HG02840 (cell line): ENCODE measurements at regions not wholly inside any gene's neighbourhood (a gene's known extent, or its start where the extent isn't known, plus 50 kb on each side); places are given as distances from the start of the nearest gene placed in this dataset.
"Not testable (repeated sequence)": the region's sequence is repeated elsewhere in the genome, so short reads cannot be mapped to it uniquely, and the experiment has no call there.

Experiments
- ATAC-seq: cut with Tn5 transposase; IDR thresholded peaks from one replicate; pipeline ENCODE4 v1.9.1; 2021; ENCODE audit warnings: mild to moderate bottlenecking, moderate library complexity, moderate number of reproducible peaks; ENCODE audit not compliant: unreplicated experiment, low FRiP score

- ATAC-seq, result no peak
These were observed 336.7 kb upstream of the IGF1R start for GRCh38 chr15:98311566-98312188.

DNA sequence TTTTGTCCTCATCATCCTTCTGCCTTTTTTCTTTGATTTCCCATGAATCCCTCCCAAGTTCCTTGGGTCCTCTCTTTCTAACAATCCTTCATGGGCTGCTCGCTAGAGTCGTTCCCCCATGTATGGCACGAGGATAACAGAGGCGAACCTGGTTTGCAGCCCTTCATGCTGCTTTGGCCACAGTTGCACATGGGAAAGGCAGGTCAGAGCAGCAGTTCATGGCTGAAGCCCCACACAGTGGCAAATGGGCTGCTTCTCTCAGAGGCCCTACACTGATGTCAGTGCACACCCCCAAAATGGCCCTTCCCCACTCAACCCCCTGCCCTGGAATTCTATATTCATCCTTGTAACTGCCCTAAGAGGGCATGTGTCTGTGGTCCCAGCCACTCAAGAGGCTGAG, 335.4 kb upstream of the IGF1R start:
- ATAC-seq, result no peak

DNA sequence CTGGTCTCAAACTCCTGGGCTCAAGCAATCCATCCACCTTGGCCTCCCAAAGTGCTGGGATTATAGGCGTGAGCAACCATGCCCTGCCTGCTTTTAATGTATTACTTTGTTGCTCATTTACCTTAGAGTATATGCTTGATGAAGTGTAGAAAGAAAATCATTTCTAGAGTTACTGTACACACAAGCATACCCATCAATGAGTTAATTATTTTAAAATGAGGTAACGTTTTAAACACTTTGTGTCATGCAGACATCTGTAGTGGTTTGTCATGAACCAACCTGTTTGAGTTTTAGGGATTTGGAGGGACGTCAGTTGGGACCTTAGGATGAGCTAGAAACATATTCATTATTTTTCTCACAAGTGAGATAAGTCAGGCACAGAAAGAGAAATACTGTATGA, 332.4 kb upstream of the IGF1R start:
- ATAC-seq, result no peak

- no peak for ATAC-seq
These were observed 326.4 kb upstream of the IGF1R start for GRCh38 chr15:98321896-98322295.

- no peak for ATAC-seq
These were observed 325.8 kb upstream of the IGF1R start for GRCh38 chr15:98322581-98322980.

DNA sequence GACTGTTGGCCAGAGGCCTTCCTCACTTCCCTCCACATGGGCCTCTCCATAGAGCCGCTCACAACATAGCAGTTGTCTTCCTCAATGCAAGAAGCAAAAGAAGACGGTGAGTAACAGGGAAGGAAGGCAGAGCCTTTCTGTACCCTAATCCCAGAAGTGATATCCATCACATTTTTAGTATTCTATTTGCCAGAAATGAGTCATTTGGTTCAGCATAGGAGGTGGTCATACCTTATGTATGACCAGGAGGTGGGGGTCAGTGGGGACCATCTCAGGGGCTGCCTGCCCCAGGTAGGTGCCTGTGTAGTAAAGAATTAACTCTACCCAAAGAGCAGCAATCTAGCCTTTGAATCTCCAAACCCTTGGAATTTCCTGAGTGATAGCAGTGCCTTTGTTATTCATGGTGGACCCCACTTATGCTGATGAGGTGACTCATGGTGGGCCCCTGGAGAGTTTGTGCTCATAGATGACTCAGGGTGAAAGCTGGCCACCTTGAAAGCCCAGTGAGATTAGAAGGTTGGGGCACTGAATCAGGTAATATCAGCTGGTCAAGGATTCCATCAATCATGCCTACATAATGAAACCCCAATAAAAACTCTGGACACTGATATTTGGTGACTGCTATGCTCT, 323.9 kb upstream of the IGF1R start:
- no peak for ATAC-seq

- ATAC-seq, result no peak
These were observed 321.5 kb upstream of the IGF1R start for GRCh38 chr15:98326804-98327203.

DNA sequence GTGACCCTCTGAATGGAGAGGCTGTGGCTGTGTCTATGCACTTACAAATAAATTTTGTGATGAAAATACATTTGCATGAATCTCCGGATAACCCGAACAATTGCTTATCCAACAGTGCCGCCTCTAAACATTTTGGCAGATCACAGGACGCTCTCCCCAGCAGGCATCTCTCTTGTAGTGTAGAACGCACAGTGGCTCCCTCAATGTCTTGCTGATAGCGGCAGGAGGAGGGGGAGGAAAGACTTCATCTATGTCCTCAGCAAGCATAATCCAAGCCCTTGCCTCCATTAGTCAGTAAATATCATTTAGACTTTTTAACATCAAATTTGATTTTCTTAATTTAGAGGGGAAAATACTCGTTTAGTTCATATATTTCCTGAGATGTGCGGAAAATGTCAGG, 318.1 kb upstream of the IGF1R start:
- no peak for ATAC-seq

- ATAC-seq, result no peak
These were observed 317.5 kb upstream of the IGF1R start for GRCh38 chr15:98330692-98331435.

GRCh38 chr15:98331676-98332075, 316.7 kb upstream of the IGF1R start:
- ATAC-seq, result no peak

DNA sequence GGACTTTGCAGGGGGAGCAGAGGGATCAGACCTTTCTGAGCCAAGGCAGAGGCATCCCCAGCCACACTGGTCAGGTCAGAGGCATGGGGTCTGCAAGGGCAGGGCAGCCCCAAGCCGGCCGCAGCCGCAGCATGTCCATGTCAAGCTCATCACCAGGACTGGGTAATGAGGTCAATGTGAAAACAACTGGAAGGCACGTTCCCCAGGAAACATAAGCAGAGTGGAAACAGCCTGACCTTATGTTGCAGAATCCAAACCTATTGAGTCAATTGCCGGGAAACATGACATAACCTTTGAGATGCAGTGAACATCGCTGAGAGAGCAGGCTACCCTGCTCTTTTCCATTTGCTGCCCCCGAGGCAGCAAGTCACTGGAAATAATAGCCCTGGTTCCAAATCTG, 315.1 kb upstream of the IGF1R start:
- ATAC-seq, result no peak

DNA sequence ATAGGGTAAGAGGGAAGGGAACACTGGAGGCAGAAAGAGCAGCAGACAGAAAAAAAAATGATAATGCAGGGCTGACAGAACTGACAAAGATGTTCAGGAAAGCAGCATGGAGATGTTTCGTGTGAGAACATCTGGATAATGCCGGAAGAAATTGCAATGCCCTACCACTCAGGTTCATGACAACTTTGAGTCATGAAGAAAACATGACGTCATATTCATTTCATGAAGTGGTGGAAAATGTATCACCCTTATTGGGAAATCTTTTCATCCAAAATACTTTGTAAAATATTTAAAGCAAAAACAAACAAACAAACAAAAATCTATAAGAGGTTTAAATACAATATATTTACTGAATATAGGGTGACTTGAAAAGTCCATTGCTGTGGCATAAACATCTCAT, 305.4 kb upstream of the IGF1R start:
- ATAC-seq, result no peak

DNA sequence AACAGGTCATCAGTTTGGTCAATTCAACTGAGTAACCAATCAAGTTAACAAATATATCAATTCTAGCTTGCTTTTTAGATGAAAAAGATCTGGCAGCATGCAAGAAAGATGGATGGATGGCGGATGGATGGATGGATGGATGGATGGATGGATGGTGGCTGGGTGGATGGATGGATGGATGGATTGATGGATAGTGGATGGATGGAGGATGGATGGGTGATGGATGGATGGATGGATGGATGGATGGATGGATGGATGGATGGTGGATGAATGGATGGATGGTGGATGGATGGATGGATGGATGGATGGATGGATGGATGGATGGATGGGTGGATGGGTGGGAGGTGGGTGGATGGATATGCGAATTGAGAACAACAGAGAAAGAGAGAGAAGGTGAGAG, 303.7 kb upstream of the IGF1R start:
- ATAC-seq, result no peak

GRCh38 chr15:98347001-98347400, 301.3 kb upstream of the IGF1R start:
- no peak for ATAC-seq

DNA sequence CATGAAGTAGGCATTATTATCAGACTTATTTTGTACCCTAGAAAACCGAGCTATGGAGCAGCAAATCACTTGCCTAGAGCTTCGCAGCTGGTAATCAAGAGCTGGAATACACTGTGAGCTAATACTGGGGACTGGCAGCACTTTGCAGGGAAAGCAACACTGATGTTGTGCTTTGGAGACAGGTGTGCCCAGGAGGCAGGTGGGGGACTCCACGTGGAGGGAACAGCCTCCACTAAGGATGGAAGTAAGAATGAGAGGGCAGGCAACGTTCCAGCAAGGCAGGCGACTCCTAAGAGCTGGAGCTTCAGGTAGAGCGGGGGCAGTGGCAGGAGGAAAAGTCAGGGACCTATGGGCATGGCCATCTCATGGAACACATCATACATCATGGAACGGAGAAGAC, 300.5 kb upstream of the IGF1R start:
- ATAC-seq, result no peak

GRCh38 chr15:98350276-98350675, 298.1 kb upstream of the IGF1R start:
- no peak for ATAC-seq

- not testable (repeated sequence) for ATAC-seq
These were observed 290.1 kb upstream of the IGF1R start for GRCh38 chr15:98358274-98358673.

- no peak for ATAC-seq
These were observed 289.4 kb upstream of the IGF1R start for GRCh38 chr15:98358971-98359370.

- no peak for ATAC-seq
These were observed 284.9 kb upstream of the IGF1R start for GRCh38 chr15:98363416-98363815.

DNA sequence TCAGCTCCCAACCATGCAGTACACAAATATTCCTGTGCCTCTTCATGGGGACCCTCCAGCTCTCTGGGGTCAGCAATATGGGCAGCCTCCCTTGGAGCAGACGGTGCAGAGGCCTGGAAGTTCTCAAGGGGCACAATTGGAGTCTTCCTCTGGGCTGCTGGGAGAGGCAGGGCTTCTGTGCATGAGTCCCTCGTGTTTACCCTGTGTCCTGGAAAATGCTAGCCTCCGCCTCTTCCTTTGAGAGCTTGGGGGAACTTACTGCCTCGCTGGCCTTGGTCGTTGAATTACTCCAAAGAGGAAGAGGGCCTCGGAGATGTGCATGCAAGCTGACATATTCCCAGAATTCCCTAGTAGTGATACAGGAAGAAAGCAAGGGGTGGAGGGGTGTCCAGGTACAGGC, 284.4 kb upstream of the IGF1R start:
- ATAC-seq, result no peak

- no peak for ATAC-seq
These were observed 279.1 kb upstream of the IGF1R start for GRCh38 chr15:98369081-98369716.
